ENCODE measurements at regions not wholly inside any gene's neighbourhood (a gene's known extent, or its start where the extent isn't known, plus 50 kb on each side); places are given as distances from the start of the nearest gene placed in this dataset.

- H3K9me3 Mint-ChIP-seq (ENCODE audit: low read depth): no peaks in the 10 kb centered on the region
- peaks cover 37% of the 10 kb centered on the region for H3K4me1 Mint-ChIP-seq (ENCODE audit: low read depth)
- no peak for TF ChIP-seq CTCF (IDR thresholded peaks at IDR 0.05)
Measured at GRCh38 chr3:59138966-59139365, 89.1 kb upstream of the CFAP20DC start.

GRCh38 chr3:59137415-59137814 is 87.6 kb upstream of the CFAP20DC start:
- DNase-seq (ENCODE audit: low spot score): no peak
- H3K27ac Mint-ChIP-seq (ENCODE audit: unreplicated experiment): no peak overlapping the region
- no peaks in the 10 kb centered on the region for H3K27me3 Mint-ChIP-seq (ENCODE audit: low read depth)
- no peak for TF ChIP-seq CTCF (IDR thresholded peaks at IDR 0.05)
- no peaks in the 10 kb centered on the region for H3K36me3 Mint-ChIP-seq (ENCODE audit: low read depth)
- H3K4me3 Mint-ChIP-seq (ENCODE audit: unreplicated experiment): no peak overlapping the region
- no peaks in the 10 kb centered on the region for H3K9me3 Mint-ChIP-seq (ENCODE audit: low read depth)
- H3K4me1 Mint-ChIP-seq (ENCODE audit: low read depth): peaks cover 49% of the 10 kb centered on the region

More at GRCh38 chr3:59138966-59139365, 89.1 kb upstream of the CFAP20DC start:
- H3K36me3 Mint-ChIP-seq (ENCODE audit: low read depth): no peaks in the 10 kb centered on the region
- DNase-seq (ENCODE audit: low spot score): no peak
- no peak overlapping the region for H3K27ac Mint-ChIP-seq (ENCODE audit: unreplicated experiment)
- no peak overlapping the region for H3K4me3 Mint-ChIP-seq (ENCODE audit: unreplicated experiment)
- no peaks in the 10 kb centered on the region for H3K27me3 Mint-ChIP-seq (ENCODE audit: low read depth)

- no peaks in the 10 kb centered on the region for H3K9me3 Mint-ChIP-seq (ENCODE audit: low read depth)
- H3K4me1 Mint-ChIP-seq (ENCODE audit: low read depth): peaks cover 47% of the 10 kb centered on the region
- no peak for DNase-seq (ENCODE audit: low spot score)
- H3K4me3 Mint-ChIP-seq (ENCODE audit: unreplicated experiment): no peak overlapping the region
- H3K27ac Mint-ChIP-seq (ENCODE audit: unreplicated experiment): peak overlapping the region; percentile 6
- H3K36me3 Mint-ChIP-seq (ENCODE audit: low read depth): no peaks in the 10 kb centered on the region
- TF ChIP-seq CTCF (IDR thresholded peaks at IDR 0.05): no peak
- no peaks in the 10 kb centered on the region for H3K27me3 Mint-ChIP-seq (ENCODE audit: low read depth)
Measured at GRCh38 chr3:59136081-59136480, 86.3 kb upstream of the CFAP20DC start.

DNA sequence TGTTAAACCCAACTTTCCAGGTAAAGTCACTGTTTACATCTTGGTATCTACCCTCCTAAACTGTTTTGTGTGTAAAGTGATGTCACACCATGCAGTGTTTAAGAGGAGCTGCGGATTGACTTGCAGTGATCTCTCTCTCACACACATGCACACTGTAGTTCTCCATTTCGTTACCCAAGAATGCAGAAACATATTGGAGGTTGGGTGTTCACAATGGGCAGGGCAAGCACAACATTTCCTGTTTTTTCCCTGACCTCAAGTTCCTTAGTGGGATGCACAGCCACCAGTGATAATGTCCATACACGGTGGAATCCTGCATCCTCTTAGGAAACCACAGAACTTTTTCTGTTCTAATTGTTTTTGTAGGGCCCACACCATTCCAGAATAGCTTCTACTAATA is 85.3 kb upstream of the CFAP20DC start:
- Mint-ChIP-seq H3K36me3 (ENCODE audit: low read depth) (no peaks in the 10 kb centered on the region), H3K27me3 (ENCODE audit: low read depth) (no peaks in the 10 kb centered on the region), H3K27ac (ENCODE audit: unreplicated experiment) (no peak overlapping the region), H3K9me3 (ENCODE audit: low read depth) (no peaks in the 10 kb centered on the region), H3K4me1 (ENCODE audit: low read depth) (peaks cover 49% of the 10 kb centered on the region), H3K4me3 (ENCODE audit: unreplicated experiment) (no peak overlapping the region)
- TF ChIP-seq CTCF (IDR thresholded peaks at IDR 0.05): no peak
- no peak for DNase-seq (ENCODE audit: low spot score)

GRCh38 chr3:59133311-59133710 is 83.5 kb upstream of the CFAP20DC start:
- TF ChIP-seq CTCF (IDR thresholded peaks at IDR 0.05): no peak
- H3K4me3 Mint-ChIP-seq (ENCODE audit: unreplicated experiment): no peak overlapping the region

More at GRCh38 chr3:59133311-59133710, 83.5 kb upstream of the CFAP20DC start:
- no peaks in the 10 kb centered on the region for H3K36me3 Mint-ChIP-seq (ENCODE audit: low read depth)
- peak overlapping the region; percentile 27 for H3K27ac Mint-ChIP-seq (ENCODE audit: unreplicated experiment)
- H3K27me3 Mint-ChIP-seq (ENCODE audit: low read depth): no peaks in the 10 kb centered on the region
- no peaks in the 10 kb centered on the region for H3K9me3 Mint-ChIP-seq (ENCODE audit: low read depth)
- H3K4me1 Mint-ChIP-seq (ENCODE audit: low read depth): peaks cover 65% of the 10 kb centered on the region
- DNase-seq (ENCODE audit: low spot score): no peak
